Activated T-cell treated with anti-CD3 and anti-CD28 coated beads for 1 hour (primary cell): ENCODE measurements at regions not wholly inside any gene's neighbourhood (a gene's known extent, or its start where the extent isn't known, plus 50 kb on each side); places are given as distances from the start of the nearest gene placed in this dataset.

Experiments used
- DNase-seq: peaks from one replicate; pipeline ENCODE4 v3.0.0-alpha.2; 2020; ENCODE audit warnings: low read depth

GRCh38 chr18:46385124-46385523, 271.9 kb downstream of the LOXHD1 start:
- no peak for DNase-seq

GRCh38 chr18:46386788-46387187, 270.2 kb downstream of the LOXHD1 start:
- DNase-seq: no peak

- DNase-seq: no peak
Observed at GRCh38 chr18:46387441-46388131, 269.4 kb downstream of the LOXHD1 start.

GRCh38 chr18:46388286-46388685, 268.7 kb downstream of the LOXHD1 start:
- no peak for DNase-seq

- no peak for DNase-seq
Observed at GRCh38 chr18:46392576-46392975, 264.4 kb downstream of the LOXHD1 start.

GRCh38 chr18:46393230-46393629, 263.8 kb downstream of the LOXHD1 start:
- DNase-seq: no peak

- DNase-seq: no peak
Observed at GRCh38 chr18:46393961-46394360, 263.1 kb downstream of the LOXHD1 start.

- DNase-seq: no peak
Observed at GRCh38 chr18:46395795-46396194, 261.2 kb downstream of the LOXHD1 start.

- no peak for DNase-seq
Observed at GRCh38 chr18:46397174-46397573, 259.8 kb downstream of the LOXHD1 start.

GRCh38 chr18:46398005-46398404, 259.0 kb downstream of the LOXHD1 start:
- no peak for DNase-seq

GRCh38 chr18:46398625-46399024, 258.4 kb downstream of the LOXHD1 start:
- no peak for DNase-seq

- no peak for DNase-seq
Observed at GRCh38 chr18:46399303-46399702, 257.7 kb downstream of the LOXHD1 start.

GRCh38 chr18:46400449-46400848, 256.6 kb downstream of the LOXHD1 start:
- DNase-seq: no peak

GRCh38 chr18:46401486-46402070, 255.4 kb downstream of the LOXHD1 start:
- DNase-seq: no peak

- DNase-seq: no peak
Observed at GRCh38 chr18:46402396-46402795, 254.6 kb downstream of the LOXHD1 start.

GRCh38 chr18:46402945-46403344, 254.1 kb downstream of the LOXHD1 start:
- no peak for DNase-seq

GRCh38 chr18:46405832-46406538, 251.0 kb downstream of the LOXHD1 start:
- DNase-seq: no peak

GRCh38 chr18:46406539-46406932, 250.5 kb downstream of the LOXHD1 start:
- DNase-seq: no peak

GRCh38 chr18:46407486-46408166, 249.4 kb downstream of the LOXHD1 start:
- DNase-seq: no peak

GRCh38 chr18:46408334-46408987, 248.6 kb downstream of the LOXHD1 start:
- no peak for DNase-seq

GRCh38 chr18:46411191-46411828, 245.7 kb downstream of the LOXHD1 start:
- DNase-seq: no peak
